ENCODE measurements at regions not wholly inside any gene's neighbourhood (a gene's known extent, or its start where the extent isn't known, plus 50 kb on each side); places are given as distances from the start of the nearest gene placed in this dataset.
"Not testable (repeated sequence)": the region's sequence is repeated elsewhere in the genome, so short reads cannot be mapped to it uniquely, and the experiment has no call there.

- no peak for DNase-seq
- Mint-ChIP-seq H3K27me3 (no peaks in the 10 kb centered on the region), H3K36me3 (ENCODE audit: low read depth) (no peaks in the 10 kb centered on the region), H3K27ac (no peak overlapping the region), H3K9me3 (peaks cover 15% of the 10 kb centered on the region), H3K4me3 (no peak overlapping the region), H3K4me1 (peaks cover 71% of the 10 kb centered on the region)
- intact Hi-C loops (cut with micrococcal nuclease) = no loop called here
Measured at GRCh38 chr12:89230376-89231315, 121.7 kb downstream of the DUSP6 start.

GRCh38 chr12:89228491-89228890, 123.8 kb downstream of the DUSP6 start:
- no peak overlapping the region for H3K4me3 Mint-ChIP-seq
- peaks cover 12% of the 10 kb centered on the region for H3K9me3 Mint-ChIP-seq
- DNase-seq = no peak
- H3K27me3 Mint-ChIP-seq = no peaks in the 10 kb centered on the region
- peaks cover 74% of the 10 kb centered on the region for H3K4me1 Mint-ChIP-seq
- H3K27ac Mint-ChIP-seq = no peak overlapping the region
- H3K36me3 Mint-ChIP-seq (ENCODE audit: low read depth) = peaks cover 8% of the 10 kb centered on the region
- intact Hi-C loops (cut with micrococcal nuclease) = loop anchor here (5.0 kb wide), 2 partner anchors 104 to 156 kb away; no protein-coding TSS in a partner anchor

- Mint-ChIP-seq H3K27me3 (no peaks in the 10 kb centered on the region), H3K9me3 (peaks cover 11% of the 10 kb centered on the region), H3K4me3 (no peak overlapping the region), H3K4me1 (peaks cover 73% of the 10 kb centered on the region), H3K27ac (peak overlapping the region; percentile 38), H3K36me3 (ENCODE audit: low read depth) (peaks cover 10% of the 10 kb centered on the region)
- intact Hi-C loops (cut with micrococcal nuclease) = loop anchor here (2.0 to 5.0 kb wide), 3 partner anchors 105 to 529 kb away; no protein-coding TSS in a partner anchor
- DNase-seq = no peak
Measured at GRCh38 chr12:89227774-89228173, 124.5 kb downstream of the DUSP6 start.

- intact Hi-C loops (cut with micrococcal nuclease) = loop anchor here (1.0 to 5.0 kb wide), 15 partner anchors 8 to 531 kb away; partner anchors contain the start of genes DUSP6 and GALNT4
- H3K4me3 Mint-ChIP-seq = peak overlapping the region; percentile 58
Measured at GRCh38 chr12:89225808-89226411, 126.4 kb downstream of the DUSP6 start.

GRCh38 chr12:89225401-89225800, 126.9 kb downstream of the DUSP6 start:
- peaks cover 15% of the 10 kb centered on the region for H3K9me3 Mint-ChIP-seq
- peak overlapping the region; percentile 58 for H3K4me3 Mint-ChIP-seq
- H3K27ac Mint-ChIP-seq = peak overlapping the region; percentile 95
- H3K4me1 Mint-ChIP-seq = peaks cover 64% of the 10 kb centered on the region
- DNase-seq = peak; percentile 92
- intact Hi-C loops (cut with micrococcal nuclease) = loop anchor here (1.0 to 5.0 kb wide), 11 partner anchors 36 to 299 kb away; partner anchors contain the start of genes DUSP6 and GALNT4
- H3K27me3 Mint-ChIP-seq = no peaks in the 10 kb centered on the region
- peaks cover 12% of the 10 kb centered on the region for H3K36me3 Mint-ChIP-seq (ENCODE audit: low read depth)

More at GRCh38 chr12:89225808-89226411, 126.4 kb downstream of the DUSP6 start:
- DNase-seq = peak; percentile 75
- peaks cover 11% of the 10 kb centered on the region for H3K9me3 Mint-ChIP-seq
- peak overlapping the region; percentile 95 for H3K27ac Mint-ChIP-seq
- H3K4me1 Mint-ChIP-seq = peaks cover 67% of the 10 kb centered on the region
- no peaks in the 10 kb centered on the region for H3K27me3 Mint-ChIP-seq
- H3K36me3 Mint-ChIP-seq (ENCODE audit: low read depth) = peaks cover 10% of the 10 kb centered on the region

GRCh38 chr12:89222580-89222979, 129.7 kb downstream of the DUSP6 start:
- not testable (repeated sequence) for H3K27ac Mint-ChIP-seq
- peaks cover 46% of the 10 kb centered on the region for H3K4me1 Mint-ChIP-seq
- peak; percentile 71 for DNase-seq

GRCh38 chr12:89217472-89217871, 134.8 kb downstream of the DUSP6 start:
- H3K9me3 Mint-ChIP-seq = peaks cover 8% of the 10 kb centered on the region
- no peaks in the 10 kb centered on the region for H3K27me3 Mint-ChIP-seq
- H3K27ac Mint-ChIP-seq = no peak overlapping the region
- peaks cover 11% of the 10 kb centered on the region for H3K36me3 Mint-ChIP-seq (ENCODE audit: low read depth)
- DNase-seq = no peak
- peaks cover 19% of the 10 kb centered on the region for H3K4me1 Mint-ChIP-seq
- H3K4me3 Mint-ChIP-seq = no peak overlapping the region
- intact Hi-C loops (cut with micrococcal nuclease) = no loop called here

More at GRCh38 chr12:89222580-89222979, 129.7 kb downstream of the DUSP6 start:
- intact Hi-C loops (cut with micrococcal nuclease); H3K27me3 Mint-ChIP-seq; H3K4me3 Mint-ChIP-seq: not testable (repeated sequence)
- Mint-ChIP-seq H3K9me3 (peaks cover 15% of the 10 kb centered on the region), H3K36me3 (ENCODE audit: low read depth) (peaks cover 21% of the 10 kb centered on the region)

- no peak overlapping the region for H3K27ac Mint-ChIP-seq
- no peak for DNase-seq
- H3K36me3 Mint-ChIP-seq (ENCODE audit: low read depth) = peaks cover 11% of the 10 kb centered on the region
- H3K9me3 Mint-ChIP-seq = peaks cover 8% of the 10 kb centered on the region
- H3K27me3 Mint-ChIP-seq = no peaks in the 10 kb centered on the region
- intact Hi-C loops (cut with micrococcal nuclease) = no loop called here
- H3K4me1 Mint-ChIP-seq = peaks cover 20% of the 10 kb centered on the region
- H3K4me3 Mint-ChIP-seq = no peak overlapping the region
Measured at GRCh38 chr12:89216211-89216952, 135.9 kb downstream of the DUSP6 start.

- H3K4me3 Mint-ChIP-seq = no peak overlapping the region
- intact Hi-C loops (cut with micrococcal nuclease) = no loop called here
- H3K27me3 Mint-ChIP-seq = no peaks in the 10 kb centered on the region
Measured at GRCh38 chr12:89215196-89215595, 137.1 kb downstream of the DUSP6 start.

GRCh38 chr12:89213747-89214146, 138.6 kb downstream of the DUSP6 start:
- DNase-seq = no peak
- intact Hi-C loops (cut with micrococcal nuclease) = no loop called here
- Mint-ChIP-seq H3K4me3 (no peak overlapping the region), H3K27ac (no peak overlapping the region), H3K9me3 (peaks cover 4% of the 10 kb centered on the region), H3K36me3 (ENCODE audit: low read depth) (peaks cover 1% of the 10 kb centered on the region), H3K4me1 (peaks cover 22% of the 10 kb centered on the region), H3K27me3 (no peaks in the 10 kb centered on the region)

More at GRCh38 chr12:89215196-89215595, 137.1 kb downstream of the DUSP6 start:
- H3K9me3 Mint-ChIP-seq = peaks cover 4% of the 10 kb centered on the region
- peaks cover 22% of the 10 kb centered on the region for H3K4me1 Mint-ChIP-seq
- DNase-seq = no peak
- peaks cover 9% of the 10 kb centered on the region for H3K36me3 Mint-ChIP-seq (ENCODE audit: low read depth)
- no peak overlapping the region for H3K27ac Mint-ChIP-seq

- Mint-ChIP-seq H3K9me3 (peaks cover 4% of the 10 kb centered on the region), H3K27ac (no peak overlapping the region), H3K36me3 (ENCODE audit: low read depth) (no peaks in the 10 kb centered on the region), H3K4me3 (no peak overlapping the region), H3K4me1 (peaks cover 24% of the 10 kb centered on the region), H3K27me3 (no peaks in the 10 kb centered on the region)
- no peak for DNase-seq
- intact Hi-C loops (cut with micrococcal nuclease) = no loop called here
Measured at GRCh38 chr12:89213139-89213538, 139.2 kb downstream of the DUSP6 start.

- Mint-ChIP-seq H3K36me3 (ENCODE audit: low read depth) (no peaks in the 10 kb centered on the region), H3K27me3 (no peaks in the 10 kb centered on the region), H3K27ac (no peak overlapping the region), H3K9me3 (peaks cover 4% of the 10 kb centered on the region), H3K4me3 (no peak overlapping the region), H3K4me1 (peaks cover 20% of the 10 kb centered on the region)
- peak; percentile 60 for DNase-seq
- intact Hi-C loops (cut with micrococcal nuclease) = no loop called here
Measured at GRCh38 chr12:89212339-89212771, 139.9 kb downstream of the DUSP6 start.

- H3K9me3 Mint-ChIP-seq = peaks cover 4% of the 10 kb centered on the region
- H3K36me3 Mint-ChIP-seq (ENCODE audit: low read depth) = no peaks in the 10 kb centered on the region
- intact Hi-C loops (cut with micrococcal nuclease) = no loop called here
- DNase-seq = no peak
- H3K4me3 Mint-ChIP-seq = no peak overlapping the region
- no peak overlapping the region for H3K27ac Mint-ChIP-seq
- H3K27me3 Mint-ChIP-seq = no peaks in the 10 kb centered on the region
- peaks cover 20% of the 10 kb centered on the region for H3K4me1 Mint-ChIP-seq
Measured at GRCh38 chr12:89211456-89211855, 140.8 kb downstream of the DUSP6 start.
